ENCODE measurements at regions not wholly inside any gene's neighbourhood (a gene's known extent, or its start where the extent isn't known, plus 50 kb on each side); places are given as distances from the start of the nearest gene placed in this dataset.

GRCh38 chr3:64278625-64279024 is 53.4 kb upstream of the PRICKLE2 start:
- no peaks in the 10 kb centered on the region for H3K79me2 ChIP-seq (ENCODE audit: insufficient read depth, low read length)
- H3K4me1 ChIP-seq (ENCODE audit: control insufficient read depth in 1 of 2, insufficient read depth in 2 of 2, low read length in 2 of 2): no peaks in the 10 kb centered on the region
- RAD21 ChIA-PET (ENCODE audit: low non-redundant PET in 1 of 2, low total read pairs in 2 of 2, uncharacterized antibody in 2 of 2, unreplicated experiment in 2 of 2): no interaction called here
- H3K9ac ChIP-seq (ENCODE audit: low read length): no peak overlapping the region
- DNase-seq (ENCODE audit: low read depth, low spot score) (no peak), ATAC-seq (no peak)
- H2AFZ ChIP-seq (ENCODE audit: low read depth, low read length, poor library complexity, severe bottlenecking): no peak overlapping the region
- H3K27ac ChIP-seq (ENCODE audit: low read depth, low read length): no peak overlapping the region
- CTCF ChIA-PET: no interaction called here
- POLR2A ChIA-PET: no interaction called here
- no peak overlapping the region for H3K4me2 ChIP-seq (ENCODE audit: low read length)
- BruUV-seq (replicated peaks): no TSS peak
- no peaks in the 10 kb centered on the region for H3K9me2 ChIP-seq (ENCODE audit: insufficient read depth)
- no peaks in the 10 kb centered on the region; the same call in 1 of the 2 replicates for H3K27me3 ChIP-seq (ENCODE audit: insufficient read depth, low read length)
- H4K20me1 ChIP-seq (ENCODE audit: insufficient read depth): no peaks in the 10 kb centered on the region
- TF ChIP-seq CTCF (IDR thresholded peaks at IDR 0.05 in 2 of 3, conservative IDR thresholded peaks at IDR 0.05 in 1 of 3; ENCODE audit: borderline replicate concordance in 1 of 3, insufficient read depth in 1 of 3, low read depth in 2 of 3, low read length in 2 of 3): no peak
- no peak for TF ChIP-seq SP1 (IDR thresholded peaks at IDR 0.05; ENCODE audit: low read depth)
- no peak for TF ChIP-seq POLR2AphosphoS5 (IDR thresholded peaks at IDR 0.05; ENCODE audit: low read depth, low read length)
- TF ChIP-seq SIN3A (IDR thresholded peaks at IDR 0.05; ENCODE audit: low read depth): no peak
- no peak for TF ChIP-seq EGR1 (IDR thresholded peaks at IDR 0.05; ENCODE audit: low read depth)
- no peak for TF ChIP-seq POLR2A (IDR thresholded peaks at IDR 0.05; ENCODE audit: borderline replicate concordance, extremely low read depth, insufficient read depth, insufficient read length)
- no peak for TF ChIP-seq FOSL1 (IDR thresholded peaks at IDR 0.05; ENCODE audit: low read depth)
- TF ChIP-seq RAD21 (IDR thresholded peaks at IDR 0.05; ENCODE audit: low read depth): no peak
- H3K4me3 ChIP-seq (replicated peaks in 1 of 2; ENCODE audit: low read depth in 1 of 2, low read length in 2 of 2): no peak overlapping the region
- intact Hi-C loops (cut with micrococcal nuclease): no loop called here
- H3K36me3 ChIP-seq (ENCODE audit: control insufficient read depth in 1 of 2, insufficient read depth in 2 of 2, low read length in 2 of 2): no peaks in the 10 kb centered on the region
- no peaks in the 10 kb centered on the region for H3K9me3 ChIP-seq (ENCODE audit: control insufficient read depth in 1 of 2, insufficient read depth in 1 of 2, low read depth in 1 of 2, low read length in 2 of 2)

GRCh38 chr3:64276131-64276530 is 50.9 kb upstream of the PRICKLE2 start:
- RAD21 ChIA-PET (ENCODE audit: low non-redundant PET in 1 of 2, low total read pairs in 2 of 2, uncharacterized antibody in 2 of 2, unreplicated experiment in 2 of 2): no interaction called here
- no peaks in the 10 kb centered on the region; a peak in 1 of 4 replicates for H3K9me3 ChIP-seq (ENCODE audit: control insufficient read depth in 1 of 2, insufficient read depth in 1 of 2, low read depth in 1 of 2, low read length in 2 of 2)
- H3K79me2 ChIP-seq (ENCODE audit: insufficient read depth, low read length): no peaks in the 10 kb centered on the region
- intact Hi-C loops (cut with micrococcal nuclease): no loop called here
- POLR2A ChIA-PET: no interaction called here
- H3K4me3 ChIP-seq (replicated peaks in 1 of 2; ENCODE audit: low read depth in 1 of 2, low read length in 2 of 2): no peak overlapping the region
- H3K9me2 ChIP-seq (ENCODE audit: insufficient read depth): no peaks in the 10 kb centered on the region
- H4K20me1 ChIP-seq (ENCODE audit: insufficient read depth): no peaks in the 10 kb centered on the region
- CTCF ChIA-PET: no interaction called here
- H3K27me3 ChIP-seq (ENCODE audit: insufficient read depth, low read length): 0 out of 2 replicates have a peak, but pooled peaks cover 2% of the 10 kb centered on the region
- no TSS peak for BruUV-seq (replicated peaks)
- no peak overlapping the region for H3K27ac ChIP-seq (ENCODE audit: low read depth, low read length)
- H2AFZ ChIP-seq (ENCODE audit: low read depth, low read length, poor library complexity, severe bottlenecking): no peak overlapping the region
- DNase-seq (ENCODE audit: low read depth, low spot score) (no peak), ATAC-seq (no peak)
- H3K4me1 ChIP-seq (ENCODE audit: control insufficient read depth in 1 of 2, insufficient read depth in 2 of 2, low read length in 2 of 2): no peaks in the 10 kb centered on the region
- no peak overlapping the region for H3K4me2 ChIP-seq (ENCODE audit: low read length)
- no peak overlapping the region for H3K9ac ChIP-seq (ENCODE audit: low read length)
- H3K36me3 ChIP-seq (ENCODE audit: control insufficient read depth in 1 of 2, insufficient read depth in 2 of 2, low read length in 2 of 2): no peaks in the 10 kb centered on the region
- TF ChIP-seq EZH2 (IDR thresholded peaks at IDR 0.05): no peak
- no peak for TF ChIP-seq CTCF (IDR thresholded peaks at IDR 0.05 in 2 of 3, conservative IDR thresholded peaks at IDR 0.05 in 1 of 3; ENCODE audit: borderline replicate concordance in 1 of 3, insufficient read depth in 1 of 3, low read depth in 2 of 3, low read length in 2 of 3)
- no peak for TF ChIP-seq JUND (IDR thresholded peaks at IDR 0.05)
- no peak for TF ChIP-seq ATF3 (IDR thresholded peaks at IDR 0.05)
- TF ChIP-seq ZFX (IDR thresholded peaks at IDR 0.05): no peak
- no peak for TF ChIP-seq POLR2AphosphoS5 (IDR thresholded peaks at IDR 0.05; ENCODE audit: low read depth, low read length)
- TF ChIP-seq ZNF274 (IDR thresholded peaks at IDR 0.05; ENCODE audit: low read depth, low read length): no peak
- no peak for TF ChIP-seq ELF1 (IDR thresholded peaks at IDR 0.05; ENCODE audit: borderline replicate concordance, low read depth)
